Fibroblast of pulmonary artery (primary cell): ENCODE measurements at regions not wholly inside any gene's neighbourhood (a gene's known extent, or its start where the extent isn't known, plus 50 kb on each side); places are given as distances from the start of the nearest gene placed in this dataset.

Source experiments
- DNase-seq: peaks from one replicate; pipeline ENCODE4 v3.0.0-alpha.2; 2010; ENCODE audit warnings: low read depth
- H3K4me3 ChIP-seq: replicated peaks from 2 replicates; pipeline ENCODE4 v1.5.1; 2011; ENCODE audit warnings: low read depth, mild to moderate bottlenecking, control low read depth, low read length, moderate library complexity
- CTCF ChIP-seq: IDR thresholded peaks from 2 replicates; pipeline ENCODE4 v1.5.1; 2011; ENCODE audit warnings: mild to moderate bottlenecking, control low read depth, low read length, inconsistent platforms; ENCODE audit errors: missing control alignments

- no peak for DNase-seq
- no peak for TF ChIP-seq CTCF
- H3K4me3 ChIP-seq = no peak overlapping the region
Observed at GRCh38 chr1:218812360-218812759, 361.3 kb upstream of the LYPLAL1 start.

- TF ChIP-seq CTCF = no peak
- peak; percentile 26 for DNase-seq
Observed at GRCh38 chr1:218813237-218813636, 360.4 kb upstream of the LYPLAL1 start.

GRCh38 chr1:218815076-218815475, 358.6 kb upstream of the LYPLAL1 start:
- no peak for TF ChIP-seq CTCF
- no peak overlapping the region for H3K4me3 ChIP-seq
- DNase-seq = no peak

More at GRCh38 chr1:218813237-218813636, 360.4 kb upstream of the LYPLAL1 start:
- H3K4me3 ChIP-seq = no peak overlapping the region

- DNase-seq = peak; percentile 11
- no peak overlapping the region for H3K4me3 ChIP-seq
- no peak for TF ChIP-seq CTCF
Observed at GRCh38 chr1:218817071-218817470, 356.6 kb upstream of the LYPLAL1 start.

GRCh38 chr1:218817691-218818465, 355.8 kb upstream of the LYPLAL1 start:
- no peak for TF ChIP-seq CTCF
- H3K4me3 ChIP-seq = no peak overlapping the region
- peak; percentile 10 for DNase-seq

- no peak overlapping the region for H3K4me3 ChIP-seq
- TF ChIP-seq CTCF = no peak
- peak; percentile 81 for DNase-seq
Observed at GRCh38 chr1:218823291-218823900, 350.3 kb upstream of the LYPLAL1 start.
